Stomach (tissue), 4 donors: ENCODE measurements at regions not wholly inside any gene's neighbourhood (a gene's known extent, or its start where the extent isn't known, plus 50 kb on each side); places are given as distances from the start of the nearest gene placed in this dataset.
"Not testable (repeated sequence)": the region's sequence is repeated elsewhere in the genome, so short reads cannot be mapped to it uniquely, and the experiment has no call there.

Source experiments
- CTCF ChIP-seq, 7 experiments: fragments of 450-650 bp in 4 of 7; fragments of 200-600 bp in 3 of 7; sonication (generic) in 3 of 7; IDR thresholded peaks; one replicate each; pipeline ENCODE4 v1.5.1; 2016 to 2019; ENCODE audit warnings: antibody characterized with exemption in 7 of 7, control low read depth in 2 of 7, mild to moderate bottlenecking in 1 of 7
- POLR2A ChIP-seq, 4 donors: fragments of 450-650 bp; IDR thresholded peaks; one replicate each; pipeline ENCODE4 v1.6.1; 2016; ENCODE audit warnings: antibody characterized with exemption in 4 of 4, control low read depth in 2 of 4, mild to moderate bottlenecking in 1 of 4, moderate library complexity in 1 of 4
- POLR2AphosphoS5 ChIP-seq, 3 donors: sonication (generic); formaldehyde crosslinking; IDR thresholded peaks; one replicate each; pipeline ENCODE4 v1.6.1; 2016; ENCODE audit warnings: antibody characterized with exemption in 3 of 3

GRCh38 chr9:67196135-67196534, 203.8 kb upstream of the SPATA31A3 start:
- not testable (repeated sequence) for TF ChIP-seq CTCF, POLR2AphosphoS5, POLR2A (IDR thresholded peaks at IDR 0.05)
